SW 1271 (cell line): ENCODE measurements at regions not wholly inside any gene's neighbourhood (a gene's known extent, or its start where the extent isn't known, plus 50 kb on each side); places are given as distances from the start of the nearest gene placed in this dataset.
"Not testable (repeated sequence)": the region's sequence is repeated elsewhere in the genome, so short reads cannot be mapped to it uniquely, and the experiment has no call there.

Experiments used
- DNase-seq, 2 experiments: peaks; one replicate each; lab custom pipeline; 2025; lab: John Stamatoyannopoulos, UW

DNA sequence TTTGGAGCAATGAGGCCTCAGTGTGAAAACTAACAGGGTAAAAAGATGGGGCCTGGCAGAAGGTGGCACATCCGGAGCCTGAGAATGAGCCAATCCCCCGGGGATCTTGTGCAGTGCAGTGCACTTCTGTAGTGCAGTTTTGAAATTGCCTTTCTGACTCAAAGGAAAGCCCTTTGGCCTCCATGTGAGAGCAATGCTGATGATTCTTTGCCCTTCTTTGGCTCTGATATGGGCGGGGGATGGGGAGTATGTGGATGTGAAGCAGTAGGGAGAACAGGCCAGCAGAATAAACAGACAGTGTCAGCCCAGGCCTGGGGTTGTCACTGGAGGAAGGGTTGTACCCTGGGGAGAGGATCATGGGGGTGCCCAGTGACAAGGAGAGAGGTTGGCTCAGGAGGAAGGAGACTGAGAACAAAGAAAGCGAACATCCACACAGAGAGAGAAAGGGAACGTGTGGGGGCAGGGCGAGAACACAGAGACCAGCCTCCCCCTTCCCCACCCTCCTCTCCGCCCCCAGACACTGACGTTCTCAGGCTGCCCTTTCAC is 351.2 kb downstream of the CDC5L start:
- no peak for DNase-seq

DNA sequence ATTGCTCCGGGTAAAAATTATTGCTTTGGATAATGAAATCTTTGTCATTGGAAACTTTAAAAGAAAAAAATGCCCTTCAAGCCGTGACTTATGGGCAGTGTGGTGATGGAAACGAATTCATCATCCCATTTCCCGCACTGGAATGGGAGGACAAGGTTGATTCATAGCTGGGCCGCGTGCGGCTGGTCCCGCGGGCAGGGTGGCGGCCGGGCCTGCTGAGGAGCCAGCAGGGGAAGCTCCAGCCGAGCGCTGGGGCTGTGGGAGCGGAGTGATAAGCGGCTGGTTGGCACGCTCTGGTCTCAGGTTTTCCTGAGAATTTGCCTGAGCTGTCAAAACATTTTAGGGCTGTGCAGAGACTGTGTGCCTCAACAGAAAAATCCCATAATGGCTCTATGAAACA is 351.7 kb downstream of the CDC5L start:
- DNase-seq = no peak

DNA sequence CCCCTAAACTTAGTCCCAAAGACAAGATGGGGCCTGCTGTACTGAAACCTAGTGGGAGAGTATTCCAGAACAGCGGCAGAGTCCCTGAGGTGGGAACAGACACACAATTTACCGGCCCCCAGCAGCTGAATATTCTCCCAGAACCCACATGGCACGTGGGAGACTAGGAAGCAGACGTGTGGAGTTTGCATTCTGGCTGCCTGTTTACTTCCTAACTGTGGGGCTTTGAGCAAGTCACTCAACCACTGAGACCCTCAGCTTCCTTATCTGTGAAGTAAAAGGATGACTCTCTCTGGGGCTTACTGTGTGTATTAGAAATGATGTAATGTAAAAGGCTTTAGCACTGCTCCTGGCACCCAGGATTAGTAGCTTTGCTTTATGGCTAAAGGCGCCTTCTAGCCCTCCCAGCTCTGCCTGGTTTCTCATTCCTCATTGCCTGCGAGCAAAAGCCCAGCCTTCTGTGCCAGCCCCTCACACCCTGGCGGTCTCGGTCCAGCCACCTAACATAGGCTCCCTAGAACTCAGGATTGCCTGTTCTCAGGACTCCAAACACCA is 353.1 kb downstream of the CDC5L start:
- no peak for DNase-seq

GRCh38 chr6:44742201-44742600 is 354.7 kb downstream of the CDC5L start:
- DNase-seq = no peak

- no peak for DNase-seq
These were observed 355.4 kb downstream of the CDC5L start for GRCh38 chr6:44742828-44743372.

DNA sequence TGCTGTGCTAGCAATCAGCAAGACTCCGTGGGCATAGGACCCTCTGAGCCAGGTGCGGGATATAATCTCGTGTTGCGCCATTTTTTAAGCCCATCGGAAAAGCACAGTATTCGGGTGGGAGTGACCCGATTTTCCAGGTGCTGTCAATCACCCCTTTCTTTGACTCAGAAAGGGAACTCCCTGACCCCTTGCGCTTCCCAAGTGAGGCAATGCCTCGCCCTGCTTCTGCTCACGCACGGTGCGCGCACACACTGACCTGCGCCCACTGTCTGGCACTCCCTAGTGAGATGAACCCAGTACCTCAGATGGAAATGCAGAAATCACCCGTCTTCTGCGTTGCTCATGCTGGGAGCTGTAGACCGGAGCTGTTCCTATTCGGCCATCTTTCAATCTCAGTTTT is 372.6 kb downstream of the CDC5L start:
- not testable (repeated sequence) for DNase-seq

GRCh38 chr6:44761046-44761445 is 373.5 kb downstream of the CDC5L start:
- no peak for DNase-seq

DNA sequence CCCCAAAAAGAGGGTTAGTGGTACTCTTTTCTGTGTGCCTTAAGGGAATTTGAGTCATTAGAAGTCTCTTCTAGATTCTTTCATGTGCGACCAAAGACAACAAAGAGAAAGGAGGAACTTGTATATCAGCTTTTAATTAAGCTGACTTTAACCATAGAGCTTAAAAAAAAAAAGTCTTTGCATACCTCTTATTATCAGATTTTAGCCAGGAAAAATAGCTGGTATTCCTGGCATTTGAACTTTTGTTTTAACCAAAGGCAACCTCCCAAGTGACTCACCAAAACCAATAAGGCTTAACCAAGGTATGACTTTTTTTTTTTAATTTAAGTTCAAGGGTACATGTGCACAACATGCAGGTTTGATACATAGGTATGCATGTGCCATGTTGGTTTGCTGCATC is 375.0 kb downstream of the CDC5L start:
- no peak for DNase-seq

- DNase-seq = no peak
These were observed 384.3 kb downstream of the CDC5L start for GRCh38 chr6:44771647-44772415.

- DNase-seq = no peak
These were observed 385.3 kb downstream of the CDC5L start for GRCh38 chr6:44772838-44773237.

DNA sequence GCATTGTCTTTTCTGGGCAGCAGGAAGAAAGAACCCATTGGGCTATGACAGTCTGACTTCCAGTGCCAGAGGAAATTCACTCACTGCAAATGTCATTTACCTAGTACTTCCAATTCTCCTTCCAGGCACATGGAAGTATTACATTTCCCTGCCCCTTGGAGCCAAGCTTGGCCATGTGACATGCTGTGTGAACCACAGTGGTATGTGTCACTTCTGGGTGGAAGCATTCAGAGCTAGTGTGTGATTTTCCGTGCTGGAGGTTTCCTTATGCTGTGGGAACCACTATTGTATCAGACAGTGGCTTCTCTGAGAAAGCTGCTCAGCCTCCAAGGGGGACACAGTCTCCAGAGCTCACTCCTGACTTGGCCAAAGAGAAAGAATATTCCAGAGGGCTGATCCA is 387.6 kb downstream of the CDC5L start:
- DNase-seq = no peak

DNA sequence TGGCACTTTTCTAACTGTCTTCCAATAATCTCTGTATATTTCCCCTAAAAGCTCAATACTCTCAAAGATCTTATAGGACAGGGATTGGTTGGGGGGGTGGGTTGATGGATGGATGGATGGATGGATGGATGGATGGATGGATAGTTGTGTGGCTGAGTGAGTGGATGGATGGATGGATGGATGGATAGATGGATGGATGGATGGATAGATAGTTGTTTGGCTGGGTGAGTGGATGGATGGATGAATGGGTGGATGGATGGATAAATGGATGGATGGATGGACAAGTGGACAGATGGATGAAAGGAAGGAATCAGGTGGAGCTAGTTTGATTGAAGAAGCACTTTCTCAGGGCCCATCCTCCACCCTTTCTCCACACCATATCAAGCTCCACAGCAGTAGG is 388.8 kb downstream of the CDC5L start:
- no peak for DNase-seq

DNA sequence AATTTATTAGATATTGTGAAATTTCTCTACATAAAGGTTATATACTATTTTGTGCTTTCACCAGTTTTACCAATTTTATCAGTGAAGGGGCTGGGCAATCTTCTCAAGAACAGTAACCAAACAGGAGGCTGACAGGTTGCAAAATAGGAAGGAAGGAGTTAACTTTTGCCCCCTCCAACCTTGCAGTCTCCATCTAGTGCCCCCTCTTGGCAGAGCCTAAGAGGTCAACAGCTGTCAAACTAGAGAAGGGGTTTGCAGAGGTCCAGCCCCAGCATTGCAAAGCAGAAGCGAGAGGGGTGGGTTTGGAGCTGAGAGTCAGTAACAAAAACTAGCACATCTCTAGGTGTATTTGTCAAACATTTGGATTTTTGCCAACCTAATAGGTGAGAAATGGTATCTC is 391.0 kb downstream of the CDC5L start:
- no peak for DNase-seq
